Heart left ventricle (tissue), 16 donors: ENCODE measurements at regions not wholly inside any gene's neighbourhood (a gene's known extent, or its start where the extent isn't known, plus 50 kb on each side); places are given as distances from the start of the nearest gene placed in this dataset.

Experiments
- ATAC-seq, 4 donors: fragments of 200-7000 bp; cut with Tn5 transposase; one replicate each; pipeline ENCODE4 v1.9.1; 2020 to 2022; ENCODE audit warnings: moderate library complexity in 4 of 4, mild to moderate bottlenecking in 3 of 4, moderate number of reproducible peaks in 1 of 4
- DNase-seq, 5 donors: peaks; one replicate each; pipeline ENCODE4 v3.0.0-alpha.2; 2020
- H3K27ac ChIP-seq, 12 donors: fragments of 200-600 bp; sonication (generic) in 4 of 12; one replicate each; pipeline versions ENCODE4 v1.5.0 to v1.8.0; 2016 to 2022; ENCODE audit warnings: mild to moderate bottlenecking in 2 of 12
- H3K27me3 ChIP-seq, 9 donors: fragments of 200-600 bp; sonication (generic) in 2 of 9; one replicate each; pipeline versions ENCODE4 v1.5.1 to v1.8.0; 2016 to 2022; ENCODE audit warnings: mild to moderate bottlenecking in 3 of 9
- H3K36me3 ChIP-seq, 9 donors: fragments of 200-600 bp; sonication (generic) in 2 of 9; one replicate each; pipeline versions ENCODE4 v1.5.0 to v1.8.0; 2018 to 2022; ENCODE audit warnings: mild to moderate bottlenecking in 2 of 9
- H3K4me1 ChIP-seq, 12 donors: fragments of 200-600 bp; sonication (generic) in 4 of 12; one replicate each; pipeline versions ENCODE4 v1.5.0 to v1.8.0; 2016 to 2022; ENCODE audit warnings: mild to moderate bottlenecking in 3 of 12
- H3K4me3 ChIP-seq, 12 donors: fragments of 200-600 bp; sonication (generic) in 4 of 12; one replicate each; pipeline versions ENCODE4 v1.5.0 to v1.8.0; 2017 to 2022; ENCODE audit warnings: mild to moderate bottlenecking in 9 of 12, moderate library complexity in 4 of 12
- H3K9me3 ChIP-seq, 12 donors: fragments of 200-600 bp; sonication (generic) in 4 of 12; one replicate each; pipeline versions ENCODE4 v1.5.0 to v1.8.0; 2016 to 2022; ENCODE audit warnings: mild to moderate bottlenecking in 1 of 12
- POLR2A ChIP-seq, 2 donors: fragments of 450-650 bp; IDR thresholded peaks; one replicate each; pipeline ENCODE4 v1.6.1; 2017; ENCODE audit warnings: antibody characterized with exemption in 2 of 2, mild to moderate bottlenecking in 2 of 2, moderate library complexity in 2 of 2
- WGBS, 4 donors: extraction: QIAGEN DNeasy Blood & Tissue Kit in 2 of 4; methylation state at CpG; one replicate each; pipeline versions ENCODE4 v1.1.5 to v1.1.7; 2013 to 2018; 5-methylcytosine and 5-hydroxymethylcytosine counted together
- intact Hi-C, 10 donors: fragments of 100-400 bp; cut with DNase I; formaldehyde crosslinking; loops; one replicate each; pipeline versions ENCODE4 v1.11.1 to v1.14.2; 2022
- TF ChIP-seq, protein P1 (sequence below), 12 donors: fragments of 200-600 bp; sonication (generic) in 4 of 12; IDR thresholded peaks; one replicate each; pipeline versions ENCODE4 v1.5.0 to v1.8.0; 2018 to 2022; ENCODE audit warnings: antibody characterized with exemption in 12 of 12, mild to moderate bottlenecking in 5 of 12
- donor health status: ischemic (EF 13 %, LVEDD 7.1; RV severe dilation, severe dysfunction).
- donor health status: healthy with polysubstance abuse.
- donor health status: DM: no; HTN: yes; CAD: no.
- donor health status: DM: no; HTN: no; CAD: no.
- donor health status: ischemic (EF 25% LVEDD 6.9; RV normal size, moderate dysfunction).
- donor health status: ischemic (EF 25% LVEDD 5.7; RV mildly dilated, moderate dysfunction).
- donor health status: healthy.
- donor health status: DM: yes; HTN: yes; CAD: no.
- donor health status: ischemic (EF 35%, LVEDD 5.7; RV mildly dilated, moderate dysfunction).
- donor health status: nonischemic (EF 11% LVEDD 7.7; RV severe dilation, severe dysfunction).
- donor health status: DM: yes; HTN: yes; CAD: no.
- donor health status: PGD.
- donor health status: ischemic (EF 29% LVEDD 5.4; RV normal size, mild dysfunction).
- donor health status: nonischemic (EF 23%, LVEDD 6.1; RV moderate dilation, normal function).

DNA sequence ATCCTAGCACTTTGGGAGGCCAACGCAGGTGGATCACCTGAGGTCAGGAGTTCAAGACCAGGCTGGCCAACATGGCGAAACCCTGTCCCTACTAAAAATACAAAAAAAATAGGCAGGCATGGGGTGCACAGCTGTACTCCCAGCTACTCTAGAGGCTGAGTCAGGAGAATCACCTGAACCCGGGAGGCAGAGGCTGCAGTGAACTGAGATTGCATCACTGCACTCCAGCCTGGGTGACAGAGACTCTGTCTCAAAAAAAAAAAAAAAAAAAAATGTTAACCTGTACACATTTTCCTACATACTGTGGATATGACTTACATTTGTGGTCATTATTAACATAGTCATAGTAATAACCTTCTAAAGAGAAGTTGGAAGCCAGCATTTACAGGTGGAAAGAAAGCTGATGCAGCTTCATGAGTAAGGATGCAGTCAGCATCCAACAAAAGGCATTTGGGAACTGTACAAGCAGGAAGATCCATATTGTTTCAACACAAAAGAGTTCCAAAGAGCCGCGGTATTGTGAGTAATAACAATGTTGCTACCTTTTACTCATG, 186.2 kb downstream of the GPX5 start:
- H3K27me3 ChIP-seq = peaks cover 0 to 50% (median 16%) of the 10 kb centered on the region in 9 donors
- H3K4me3 ChIP-seq = no peak overlapping the region
- intact Hi-C loops = no loop called here

GRCh38 chr6:28712982-28713381, 187.3 kb downstream of the GPX5 start:
- Histone ChIP-seq H3K27me3 (peaks cover 0 to 58% (median 12%) of the 10 kb centered on the region in 9 donors), H3K4me1 (no peaks in the 10 kb centered on the region), H3K4me3 (no peak overlapping the region), H3K27ac (no peak overlapping the region), H3K9me3 (peaks cover 0 to 13% (median 2%) of the 10 kb centered on the region in 12 donors), H3K36me3 (no peaks in the 10 kb centered on the region)
- no peak for DNase-seq
- WGBS, 4 donors = 76 to 84% (median 79%) methylated on average over 1 of the region's 1 CpG
- TF ChIP-seq, protein P1, sequence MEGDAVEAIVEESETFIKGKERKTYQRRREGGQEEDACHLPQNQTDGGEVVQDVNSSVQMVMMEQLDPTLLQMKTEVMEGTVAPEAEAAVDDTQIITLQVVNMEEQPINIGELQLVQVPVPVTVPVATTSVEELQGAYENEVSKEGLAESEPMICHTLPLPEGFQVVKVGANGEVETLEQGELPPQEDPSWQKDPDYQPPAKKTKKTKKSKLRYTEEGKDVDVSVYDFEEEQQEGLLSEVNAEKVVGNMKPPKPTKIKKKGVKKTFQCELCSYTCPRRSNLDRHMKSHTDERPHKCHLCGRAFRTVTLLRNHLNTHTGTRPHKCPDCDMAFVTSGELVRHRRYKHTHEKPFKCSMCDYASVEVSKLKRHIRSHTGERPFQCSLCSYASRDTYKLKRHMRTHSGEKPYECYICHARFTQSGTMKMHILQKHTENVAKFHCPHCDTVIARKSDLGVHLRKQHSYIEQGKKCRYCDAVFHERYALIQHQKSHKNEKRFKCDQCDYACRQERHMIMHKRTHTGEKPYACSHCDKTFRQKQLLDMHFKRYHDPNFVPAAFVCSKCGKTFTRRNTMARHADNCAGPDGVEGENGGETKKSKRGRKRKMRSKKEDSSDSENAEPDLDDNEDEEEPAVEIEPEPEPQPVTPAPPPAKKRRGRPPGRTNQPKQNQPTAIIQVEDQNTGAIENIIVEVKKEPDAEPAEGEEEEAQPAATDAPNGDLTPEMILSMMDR (IDR thresholded peaks at IDR 0.05) = no peak
- no peak for TF ChIP-seq POLR2A (IDR thresholded peaks at IDR 0.05)
- intact Hi-C loops = no loop called here
- ATAC-seq = no peak

More for the DNA sequence above, 186.2 kb downstream of the GPX5 start:
- 68 to 78% (median 71%) methylated on average over 5 of the region's 5 CpGs for WGBS, 4 donors
- Histone ChIP-seq H3K9me3 (peaks cover 0 to 24% (median 10%) of the 10 kb centered on the region in 12 donors), H3K27ac (no peak overlapping the region), H3K36me3 (no peaks in the 10 kb centered on the region), H3K4me1 (no peaks in the 10 kb centered on the region)
- TF ChIP-seq, protein P1 (IDR thresholded peaks at IDR 0.05) = no peak
- TF ChIP-seq POLR2A (IDR thresholded peaks at IDR 0.05) = no peak
- DNase-seq = no peak
- ATAC-seq = no peak

GRCh38 chr6:28719275-28719940, 193.7 kb downstream of the GPX5 start:
- intact Hi-C loops = no loop called here
- WGBS, 4 donors = 12 to 16% (median 14%) methylated on average over 11 of the region's 11 CpGs
- H3K4me1 ChIP-seq = no peaks in the 10 kb centered on the region

More at GRCh38 chr6:28719275-28719940, 193.7 kb downstream of the GPX5 start:
- Histone ChIP-seq H3K27me3 (peaks cover 0 to 67% (median 16%) of the 10 kb centered on the region in 9 donors), H3K36me3 (no peaks in the 10 kb centered on the region), H3K27ac (no peak overlapping the region), H3K4me3 (no peak overlapping the region), H3K9me3 (no peaks in the 10 kb centered on the region)
- no peak for DNase-seq
- ATAC-seq = no peak
- TF ChIP-seq POLR2A (IDR thresholded peaks at IDR 0.05) = no peak
- TF ChIP-seq, protein P1 (IDR thresholded peaks at IDR 0.05) = no peak
